GM18517 (cell line): ENCODE measurements at regions not wholly inside any gene's neighbourhood (a gene's known extent, or its start where the extent isn't known, plus 50 kb on each side); places are given as distances from the start of the nearest gene placed in this dataset.
A peak's percentile ranks its signal among the peaks of the same experiment; 100 is the strongest.
"Not testable (repeated sequence)": the region's sequence is repeated elsewhere in the genome, so short reads cannot be mapped to it uniquely, and the experiment has no call there.

Source experiments
- ATAC-seq: cut with Tn5 transposase; IDR thresholded peaks from one replicate; pipeline ENCODE4 v1.9.1; 2021; ENCODE audit warnings: mild to moderate bottlenecking, moderate library complexity; ENCODE audit not compliant: unreplicated experiment

DNA sequence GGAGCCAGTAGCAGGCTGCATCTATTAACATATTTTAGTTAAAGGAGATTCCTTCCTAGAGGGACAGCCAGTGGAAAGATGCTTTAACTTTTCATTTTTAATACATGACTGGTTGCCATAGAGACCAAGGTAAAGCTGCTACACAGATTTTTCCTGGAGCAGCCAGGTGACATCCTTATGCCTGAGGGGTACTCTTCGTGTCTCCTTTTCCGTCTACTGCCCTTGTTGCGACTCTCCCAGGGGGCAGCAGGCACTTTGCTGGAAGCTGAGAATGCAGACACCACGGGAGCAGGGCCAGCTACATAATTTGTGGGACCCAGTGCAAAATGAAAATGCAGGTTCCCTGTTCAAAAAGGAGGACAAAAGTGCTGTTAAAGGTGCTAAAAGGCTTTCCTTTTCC, 340.4 kb downstream of the CEP170 start:
- ATAC-seq = not testable (repeated sequence)

DNA sequence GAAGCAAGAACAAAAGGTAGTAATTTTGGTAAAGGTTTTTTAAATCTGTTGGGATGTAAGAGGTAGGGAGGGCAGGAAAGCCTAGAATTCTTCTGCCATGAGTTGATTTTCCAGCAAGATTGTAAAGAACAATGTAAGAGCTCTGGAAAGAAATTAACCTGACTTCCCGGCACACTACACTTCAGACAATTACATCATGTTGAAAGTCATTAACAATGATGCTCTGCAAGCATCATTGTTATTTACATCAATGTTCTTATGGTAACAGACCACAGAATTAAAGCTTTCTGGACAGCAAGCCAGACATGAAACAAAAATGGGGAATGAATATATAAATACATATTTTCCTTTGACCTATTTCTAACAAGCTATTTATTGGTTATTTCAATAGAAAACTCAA, 342.2 kb downstream of the CEP170 start:
- ATAC-seq = not testable (repeated sequence)

DNA sequence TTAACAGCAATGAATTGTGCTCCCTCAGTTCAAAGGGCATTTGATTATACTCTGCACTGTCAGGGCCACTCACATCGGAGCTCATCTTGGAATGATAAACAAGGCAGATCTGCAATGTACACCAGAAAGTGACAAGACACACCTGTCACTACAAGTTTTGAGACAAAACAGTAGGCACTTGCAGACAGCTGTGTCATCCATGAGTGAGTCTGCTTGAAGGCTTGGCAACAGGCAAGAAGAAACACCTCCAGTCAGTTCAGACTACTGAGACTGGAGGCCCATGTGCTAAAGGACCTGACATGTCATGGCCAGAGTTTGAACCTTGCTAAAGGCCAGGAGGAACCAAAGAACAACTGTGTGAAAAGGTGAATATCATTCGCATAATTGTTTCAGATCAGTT, 354.5 kb downstream of the CEP170 start:
- ATAC-seq = not testable (repeated sequence)

DNA sequence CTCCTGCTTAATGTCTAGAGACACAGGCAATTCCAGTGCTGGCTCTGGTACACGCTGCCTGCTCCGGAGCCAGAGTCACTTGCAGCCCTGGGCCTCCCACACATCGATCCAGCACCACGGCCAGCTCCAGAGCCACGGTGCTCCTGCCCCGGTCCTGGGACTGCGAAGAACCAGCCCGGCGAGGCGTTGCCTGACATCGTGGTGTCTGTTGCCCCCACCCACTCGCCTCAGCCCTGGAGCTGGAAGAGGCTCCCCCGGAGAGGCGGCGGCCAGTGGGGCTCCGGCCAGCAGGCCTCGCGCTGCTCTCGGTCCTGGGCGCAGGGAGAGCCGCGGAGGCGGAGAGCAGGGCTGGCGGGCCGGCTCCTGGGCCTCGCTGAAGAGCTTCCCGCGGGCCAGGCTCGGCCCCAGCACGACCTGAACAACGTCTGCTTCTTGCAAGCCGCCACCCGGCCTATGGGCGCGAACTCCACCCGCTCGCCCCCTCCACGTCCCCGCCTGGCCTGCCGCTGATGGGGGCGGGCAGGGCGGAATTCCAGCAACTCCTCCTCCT, 364.8 kb downstream of the CEP170 start:
- no peak for ATAC-seq

DNA sequence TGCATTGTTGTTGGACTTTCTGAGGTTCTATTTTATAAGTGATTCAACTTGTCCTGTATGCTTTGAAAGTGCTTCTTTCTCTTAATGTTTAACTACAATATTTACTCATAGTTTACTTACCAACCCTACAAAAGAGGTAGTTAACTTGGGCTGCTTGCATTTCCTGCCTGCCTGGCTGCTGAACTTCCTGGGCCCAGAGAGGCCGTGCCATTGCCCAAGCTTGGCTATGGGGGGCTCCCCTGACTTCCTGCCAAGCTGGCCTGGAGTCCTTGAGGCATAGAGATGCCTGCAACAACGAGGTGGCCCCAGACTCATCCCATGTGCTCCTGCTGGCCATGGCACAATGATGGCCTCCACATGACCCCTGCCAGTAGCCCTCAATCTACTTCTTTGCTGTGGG, 361.6 kb upstream of the PLD5 start:
- peak; percentile 95 for ATAC-seq

DNA sequence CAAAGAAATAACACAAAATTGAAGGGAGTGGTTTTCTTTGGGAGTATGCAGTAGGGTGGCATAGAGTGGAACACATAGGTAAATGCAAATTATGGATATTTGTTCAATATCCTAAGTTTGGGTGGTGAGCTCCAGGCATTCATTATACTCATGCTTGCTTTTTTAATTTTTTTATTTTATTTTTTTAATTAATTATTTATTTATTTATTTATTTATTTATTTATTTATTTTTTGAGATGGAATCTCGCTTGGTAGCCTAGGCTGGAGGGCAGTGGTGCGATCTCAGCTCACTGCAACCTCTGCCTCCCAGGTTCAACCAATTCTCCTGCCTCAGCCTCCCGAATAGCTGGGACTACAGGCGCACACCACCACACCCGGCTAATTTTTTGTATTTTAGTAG, 355.5 kb upstream of the PLD5 start:
- not testable (repeated sequence) for ATAC-seq

DNA sequence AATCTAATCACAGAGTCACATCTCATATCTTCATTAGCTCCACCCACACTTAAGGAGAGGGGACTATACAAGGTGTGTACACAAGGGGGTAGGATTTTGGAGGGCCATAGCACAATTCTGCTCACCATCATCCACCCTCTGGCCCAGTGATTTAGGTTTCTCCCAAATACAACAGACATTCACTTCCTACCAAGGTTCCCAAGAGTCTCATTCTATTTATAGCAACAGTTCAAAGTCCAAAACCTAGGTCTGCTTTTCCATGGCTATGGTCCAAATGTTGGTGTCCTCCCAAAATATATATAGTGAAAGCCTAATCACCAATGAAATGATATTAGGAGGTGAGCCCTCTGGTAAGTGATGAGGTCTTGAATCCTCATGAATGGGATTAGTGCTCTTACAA, 353.2 kb upstream of the PLD5 start:
- no peak for ATAC-seq

DNA sequence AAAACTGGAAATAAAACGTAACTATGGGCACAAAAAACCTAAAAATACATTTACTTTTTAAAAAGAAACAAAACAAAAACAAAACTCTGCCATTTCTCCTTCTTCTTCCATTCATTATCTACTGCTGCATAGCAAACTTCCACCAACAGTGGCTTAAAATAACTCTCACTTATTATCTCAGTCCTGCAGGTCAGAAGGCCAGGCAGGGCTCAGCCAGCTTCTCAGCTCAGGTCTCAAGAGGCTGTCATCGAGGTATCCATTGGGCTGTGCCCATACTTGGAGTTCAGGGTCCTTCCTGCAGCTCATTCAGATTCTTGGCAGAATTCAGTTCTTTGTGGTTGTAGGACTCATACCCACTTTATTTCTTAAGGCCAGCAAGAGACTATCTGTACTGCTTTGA, 352.7 kb upstream of the PLD5 start:
- no peak for ATAC-seq

DNA sequence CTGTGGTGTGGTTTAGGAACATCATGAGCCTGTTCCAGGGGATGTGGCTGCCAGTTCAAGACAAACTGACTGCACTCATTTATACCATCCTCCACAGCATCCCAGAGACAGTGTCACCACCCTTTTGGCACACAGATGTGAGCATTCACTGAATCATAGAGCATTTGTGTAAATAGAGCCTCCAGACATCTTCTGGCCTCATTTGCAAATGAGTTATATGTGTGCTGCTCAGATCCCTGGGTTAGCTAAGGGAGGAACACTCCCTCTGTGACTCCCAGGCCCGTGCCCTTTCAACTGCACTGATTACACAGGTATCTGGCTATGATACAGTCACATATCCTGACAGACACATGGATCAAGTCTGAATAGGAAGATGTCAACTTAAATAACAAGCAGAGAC, 351.5 kb upstream of the PLD5 start:
- ATAC-seq = no peak

DNA sequence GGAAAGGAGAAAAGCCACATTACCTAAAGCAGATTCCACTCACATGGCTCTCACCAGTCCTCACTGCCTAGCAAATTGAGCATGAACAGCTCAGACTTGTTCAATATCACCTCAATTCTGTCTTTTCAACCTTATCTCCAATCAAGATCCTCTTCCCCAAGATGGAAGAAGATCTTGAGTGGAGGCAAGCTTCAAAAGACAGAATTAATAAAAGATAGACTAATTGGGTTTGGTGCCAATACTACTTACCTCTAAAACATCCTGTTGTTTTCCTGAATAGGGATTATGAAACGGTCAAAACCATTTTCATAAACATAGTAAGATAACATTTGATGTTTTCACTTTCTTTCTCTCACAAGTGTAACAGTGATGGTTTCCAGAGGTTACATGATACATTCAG, 349.2 kb upstream of the PLD5 start:
- no peak for ATAC-seq

DNA sequence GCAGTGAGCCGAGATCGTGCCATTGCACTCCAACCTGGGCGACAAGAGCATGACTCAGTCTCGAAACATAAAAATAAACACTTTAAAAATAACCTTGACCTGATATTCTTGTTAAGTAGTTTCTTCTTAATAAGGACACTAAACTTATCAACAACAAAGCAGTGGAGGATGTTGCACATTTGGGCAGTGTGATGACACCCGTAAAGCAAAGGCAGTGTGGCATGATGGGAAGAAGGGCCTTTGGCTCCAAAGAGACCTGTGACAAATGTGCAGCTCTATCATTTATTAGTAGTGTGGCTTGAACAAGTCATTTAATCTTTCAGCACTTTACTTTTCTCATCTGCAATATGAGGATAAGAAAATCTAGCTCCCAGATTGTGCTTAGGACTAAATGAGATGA, 348.0 kb upstream of the PLD5 start:
- ATAC-seq = no peak

DNA sequence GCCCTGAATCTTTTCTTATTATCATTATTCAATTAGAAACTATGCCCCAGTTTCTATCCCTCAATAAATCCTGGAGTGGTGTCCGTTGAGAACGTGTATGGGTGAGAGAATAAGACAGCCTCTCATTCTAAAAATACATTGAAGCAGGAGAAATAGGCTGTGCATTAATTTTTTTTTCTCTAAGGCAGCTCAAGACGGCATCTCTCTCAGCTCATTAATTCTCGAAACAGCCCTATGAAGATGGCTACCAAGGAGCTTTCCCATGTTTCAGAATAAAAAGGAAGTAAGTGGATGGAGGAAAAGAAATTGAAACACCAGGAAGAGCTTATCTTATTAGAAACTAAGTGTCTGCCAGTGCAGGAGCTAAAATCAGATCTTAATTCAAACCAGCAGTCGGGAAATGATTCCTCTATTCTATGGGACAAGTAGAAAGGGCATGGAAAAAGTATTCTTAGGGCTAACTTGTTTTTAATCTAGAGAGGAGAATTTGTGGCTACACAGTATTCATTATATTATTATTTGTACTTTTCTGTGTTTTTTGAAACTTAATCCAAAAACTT, 347.1 kb upstream of the PLD5 start:
- ATAC-seq = no peak

DNA sequence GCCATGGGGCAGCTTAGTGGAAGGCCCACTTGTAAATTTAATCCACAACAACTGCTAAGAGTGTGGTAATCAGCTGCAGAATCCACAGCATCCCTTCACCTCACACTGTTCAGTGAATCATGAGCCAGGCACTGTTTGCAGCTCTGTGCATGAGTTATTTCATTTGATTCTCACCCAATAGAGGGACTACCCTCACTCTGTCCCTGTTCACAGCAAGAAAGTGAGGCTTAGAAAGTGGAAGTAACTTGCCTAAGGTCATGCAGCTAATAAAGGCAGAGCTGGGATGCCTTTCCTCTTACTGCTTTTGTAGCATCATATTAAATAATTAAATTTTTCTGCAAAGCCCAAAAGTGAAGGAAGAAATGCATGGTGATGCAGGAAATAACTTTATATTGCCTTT, 346.5 kb upstream of the PLD5 start:
- ATAC-seq = no peak

DNA sequence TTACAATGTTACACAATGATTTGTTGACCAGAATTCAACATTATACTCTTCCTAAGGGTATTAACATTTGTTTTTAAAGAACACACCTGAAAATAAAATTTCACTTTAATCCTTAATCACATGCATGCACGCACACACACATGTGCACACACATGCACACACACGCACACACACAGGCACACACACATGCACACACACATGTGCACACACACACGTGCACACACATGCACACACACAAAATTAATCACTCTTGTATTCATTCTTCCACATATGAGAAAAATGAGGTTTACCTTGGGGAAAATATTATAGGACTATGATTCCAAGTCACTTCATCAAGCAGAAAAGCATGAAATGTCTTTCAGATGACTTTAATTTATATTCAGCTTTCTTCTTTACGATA, 331.8 kb upstream of the PLD5 start:
- no peak for ATAC-seq

DNA sequence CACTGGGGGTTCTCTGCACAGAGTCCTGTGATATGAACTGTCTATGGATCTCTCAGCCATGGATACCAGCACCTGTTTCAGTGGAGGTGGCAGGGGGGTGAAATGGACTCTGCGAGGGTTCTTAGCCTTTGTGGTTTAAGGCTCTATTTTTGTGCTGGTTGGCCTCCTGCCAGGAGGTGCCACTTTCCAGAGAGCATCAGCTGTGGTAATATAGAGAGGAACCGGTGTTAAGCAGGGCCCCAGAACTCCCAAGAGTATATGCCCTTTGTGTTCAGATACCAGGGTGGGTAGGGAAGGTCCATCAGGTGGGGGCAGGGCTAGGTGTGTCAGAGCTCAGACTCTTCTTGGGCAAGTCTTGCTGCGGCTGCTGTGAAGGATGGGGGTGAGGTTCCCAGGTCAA, 330.0 kb upstream of the PLD5 start:
- ATAC-seq = no peak

DNA sequence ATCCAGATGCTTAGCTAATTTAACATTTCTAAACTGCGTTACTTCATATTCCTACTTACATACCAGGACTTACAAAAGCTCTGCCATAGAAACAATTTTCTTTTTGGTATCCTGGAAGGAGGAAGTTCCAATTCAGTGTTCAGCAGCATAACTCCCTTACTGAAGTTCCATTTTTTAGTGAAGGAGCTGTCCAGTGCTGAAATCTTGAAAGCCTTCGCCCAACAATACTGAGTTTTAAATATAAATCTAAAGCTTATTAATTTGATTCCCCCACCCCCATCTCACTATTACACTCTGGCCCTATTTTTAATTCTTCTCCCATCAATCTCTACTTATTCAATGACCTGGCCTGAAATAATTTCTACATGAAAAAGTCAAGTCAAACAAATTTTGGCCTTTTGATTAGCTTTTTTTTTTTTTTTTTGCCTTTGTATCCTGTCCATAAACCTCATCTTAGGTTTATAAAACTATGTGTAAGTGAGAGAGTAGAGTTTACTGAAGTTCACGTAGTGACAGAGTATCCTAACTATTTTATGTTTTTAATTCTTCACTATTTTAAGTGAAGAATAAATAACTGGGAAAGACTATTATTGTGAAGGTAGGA, 323.0 kb upstream of the PLD5 start:
- no peak for ATAC-seq

DNA sequence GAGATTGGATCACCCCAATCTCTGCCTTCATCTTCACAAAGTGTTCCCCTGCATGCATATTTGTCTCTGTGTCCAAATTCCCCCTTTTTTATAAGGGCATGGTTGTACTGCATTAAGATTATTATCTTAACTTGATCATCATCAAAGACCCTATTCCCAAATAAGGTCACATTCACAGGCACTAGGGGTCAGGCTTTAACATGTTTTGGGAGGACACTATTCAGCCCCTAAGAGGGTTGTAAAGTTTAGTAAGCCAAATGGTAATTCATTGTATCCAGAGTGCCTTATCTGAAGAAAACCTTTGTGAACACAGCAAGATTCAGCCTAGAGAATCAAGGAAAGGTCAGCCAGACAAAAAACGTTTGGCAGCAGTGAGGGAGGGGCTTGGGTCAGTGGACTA, 317.6 kb upstream of the PLD5 start:
- ATAC-seq = no peak

DNA sequence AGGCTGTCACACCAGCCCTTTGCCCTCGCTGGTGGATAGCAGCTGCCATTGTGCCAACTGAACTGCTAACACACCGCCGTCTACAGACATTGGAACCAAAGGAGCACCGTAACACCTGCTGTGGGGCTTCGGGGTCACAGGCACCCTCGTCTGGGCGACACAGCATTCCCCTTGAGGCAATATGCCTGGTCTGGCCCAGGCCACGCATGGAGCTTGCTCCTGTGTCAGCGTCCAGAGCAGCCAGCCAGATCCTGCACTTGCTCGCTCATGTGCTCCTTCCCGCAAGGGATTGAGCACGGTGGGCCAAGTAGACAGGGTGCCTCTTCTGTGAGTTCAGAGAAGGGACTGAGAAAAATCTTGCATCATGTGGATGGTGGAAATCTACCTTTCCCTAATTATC, 314.6 kb upstream of the PLD5 start:
- ATAC-seq = no peak

DNA sequence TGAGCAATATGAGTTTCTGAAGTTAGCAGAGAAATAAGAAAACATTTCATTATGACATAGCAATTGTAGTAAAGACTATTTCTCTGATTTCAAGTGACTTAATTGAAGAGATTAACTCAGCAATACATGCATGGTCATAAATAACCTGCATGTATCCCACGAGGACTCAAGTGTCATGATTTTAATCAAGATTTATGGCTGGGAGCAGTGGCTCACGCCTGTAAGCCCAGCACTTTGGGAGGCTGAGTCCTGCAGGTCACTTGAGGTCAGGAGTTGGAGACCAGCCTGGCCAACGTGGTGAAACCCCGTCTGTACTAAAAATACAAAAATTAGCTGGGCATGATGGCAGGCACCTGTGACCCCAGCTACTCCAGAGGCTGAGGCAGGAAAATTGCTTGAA, 311.9 kb upstream of the PLD5 start:
- ATAC-seq = no peak

DNA sequence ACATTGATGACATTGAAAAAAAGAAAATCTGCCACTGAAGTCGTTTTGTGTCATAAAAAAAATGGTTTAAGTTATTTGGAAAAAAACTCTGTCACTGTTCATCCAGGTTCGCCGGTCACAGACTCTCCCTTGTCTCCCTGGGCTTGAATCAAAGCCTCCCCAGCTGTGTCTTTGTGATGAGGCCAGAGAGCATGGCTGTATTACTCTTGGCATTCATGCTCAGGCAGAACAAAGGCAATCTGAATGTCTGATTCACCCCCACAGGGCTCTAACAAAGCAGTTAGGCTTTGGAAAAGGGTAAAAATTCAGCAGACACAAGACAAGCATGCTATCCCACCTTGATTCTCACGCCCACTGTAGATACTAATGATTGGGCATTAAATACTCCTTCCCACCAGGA, 304.3 kb upstream of the PLD5 start:
- ATAC-seq = no peak

DNA sequence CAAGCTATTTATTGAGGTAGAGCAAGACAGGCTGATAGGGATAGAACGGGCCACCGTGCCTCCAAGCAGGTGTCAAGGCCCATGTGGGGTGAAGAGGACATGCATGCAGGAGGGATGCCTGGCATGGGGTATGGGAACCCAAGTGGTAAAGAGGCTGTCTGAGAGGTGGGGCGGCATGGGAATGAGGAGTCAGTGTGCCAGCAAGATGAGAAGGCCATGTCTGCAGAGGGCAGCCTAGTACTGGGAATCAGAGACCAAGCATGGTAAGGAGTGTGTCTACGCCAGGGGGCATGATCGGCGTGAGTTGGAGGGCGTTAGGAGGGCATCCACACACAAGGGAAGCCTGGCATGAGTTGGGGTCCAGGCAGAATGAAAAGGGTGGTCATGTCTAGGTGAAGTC, 303.7 kb upstream of the PLD5 start:
- no peak for ATAC-seq

DNA sequence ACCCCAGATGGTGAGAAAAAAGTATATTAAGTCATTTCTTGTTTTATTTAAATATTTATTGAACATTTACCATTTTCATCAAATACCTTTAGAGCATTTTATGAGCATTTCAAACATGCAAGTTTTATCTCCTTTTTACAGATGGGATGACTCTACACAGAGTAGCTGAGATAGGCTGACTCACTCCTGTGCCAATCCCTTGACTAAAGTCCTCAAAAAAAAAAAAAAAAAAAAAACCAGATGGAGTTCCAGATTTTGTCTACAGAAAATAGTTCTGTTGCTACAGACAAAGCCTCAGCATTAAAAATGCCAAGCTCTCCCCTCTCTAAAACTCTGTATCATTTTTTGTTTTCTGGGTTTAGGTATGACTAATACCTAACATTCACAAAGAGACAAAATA, 303.0 kb upstream of the PLD5 start:
- ATAC-seq = no peak

DNA sequence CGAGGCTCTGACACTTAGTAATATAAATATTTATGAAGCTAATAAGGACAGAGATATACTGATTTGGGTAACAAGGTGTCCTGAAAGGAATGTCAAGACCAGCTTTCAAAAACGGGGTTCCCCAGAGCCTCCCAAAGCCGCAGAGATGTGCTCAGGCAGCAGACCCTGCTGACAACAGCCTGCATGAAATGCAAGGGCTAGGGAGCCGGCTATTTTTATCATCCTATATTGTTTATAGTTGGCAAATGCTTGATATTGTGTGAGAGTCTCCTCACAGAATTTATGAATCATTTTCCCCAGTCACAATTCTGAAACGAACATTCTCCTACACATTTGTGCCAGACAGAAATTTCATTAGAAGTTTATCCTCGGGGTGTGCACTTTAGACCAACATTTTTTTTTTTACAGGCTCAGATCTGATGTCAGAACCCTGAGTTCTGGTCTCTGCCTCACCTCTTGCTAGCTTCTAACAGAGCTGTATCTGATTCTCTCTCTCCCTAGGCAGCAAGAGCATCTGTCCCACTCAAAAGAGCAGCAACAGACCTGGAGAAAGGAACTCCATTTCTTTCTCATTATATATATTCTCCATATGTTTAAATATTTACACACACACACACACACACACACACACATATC, 302.3 kb upstream of the PLD5 start:
- no peak for ATAC-seq
